Esophagus squamous epithelium (tissue), 4 donors: ENCODE measurements at regions not wholly inside any gene's neighbourhood (a gene's known extent, or its start where the extent isn't known, plus 50 kb on each side); places are given as distances from the start of the nearest gene placed in this dataset.

Source experiments
- POLR2A ChIP-seq, 4 donors: fragments of 450-650 bp; IDR thresholded peaks; one replicate each; pipeline ENCODE4 v1.6.1; 2017; ENCODE audit warnings: antibody characterized with exemption in 4 of 4, mild to moderate bottlenecking in 4 of 4, moderate library complexity in 3 of 4
- TF ChIP-seq, protein P1 (sequence below), 6 experiments: fragments of 450-650 bp in 4 of 6; fragments of 200-600 bp in 2 of 6; sonication (generic) in 2 of 6; IDR thresholded peaks; one replicate each; pipeline ENCODE4 v1.5.1; 2016 to 2019; ENCODE audit warnings: antibody characterized with exemption in 6 of 6, mild to moderate bottlenecking in 4 of 6, moderate library complexity in 4 of 6

GRCh38 chr17:51467336-51467735 lies 207.0 kb downstream of the UTP18 start:
- TF ChIP-seq, protein P1, sequence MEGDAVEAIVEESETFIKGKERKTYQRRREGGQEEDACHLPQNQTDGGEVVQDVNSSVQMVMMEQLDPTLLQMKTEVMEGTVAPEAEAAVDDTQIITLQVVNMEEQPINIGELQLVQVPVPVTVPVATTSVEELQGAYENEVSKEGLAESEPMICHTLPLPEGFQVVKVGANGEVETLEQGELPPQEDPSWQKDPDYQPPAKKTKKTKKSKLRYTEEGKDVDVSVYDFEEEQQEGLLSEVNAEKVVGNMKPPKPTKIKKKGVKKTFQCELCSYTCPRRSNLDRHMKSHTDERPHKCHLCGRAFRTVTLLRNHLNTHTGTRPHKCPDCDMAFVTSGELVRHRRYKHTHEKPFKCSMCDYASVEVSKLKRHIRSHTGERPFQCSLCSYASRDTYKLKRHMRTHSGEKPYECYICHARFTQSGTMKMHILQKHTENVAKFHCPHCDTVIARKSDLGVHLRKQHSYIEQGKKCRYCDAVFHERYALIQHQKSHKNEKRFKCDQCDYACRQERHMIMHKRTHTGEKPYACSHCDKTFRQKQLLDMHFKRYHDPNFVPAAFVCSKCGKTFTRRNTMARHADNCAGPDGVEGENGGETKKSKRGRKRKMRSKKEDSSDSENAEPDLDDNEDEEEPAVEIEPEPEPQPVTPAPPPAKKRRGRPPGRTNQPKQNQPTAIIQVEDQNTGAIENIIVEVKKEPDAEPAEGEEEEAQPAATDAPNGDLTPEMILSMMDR (IDR thresholded peaks at IDR 0.05): no peak
- TF ChIP-seq POLR2A (IDR thresholded peaks at IDR 0.05): no peak
